GM12878 (cell line): ENCODE measurements at regions not wholly inside any gene's neighbourhood (a gene's known extent, or its start where the extent isn't known, plus 50 kb on each side); places are given as distances from the start of the nearest gene placed in this dataset.

Source experiments
- ATAC-seq: fragments of 200-7000 bp; cut with Tn5 transposase; 3 replicates; pipeline ENCODE4 v1.9.1; 2020; ENCODE audit warnings: mild to moderate bottlenecking, moderate library complexity
- BruUV-seq: library from RNA; stranded (reverse); fragments of 400-500 nt; replicated peaks from 2 replicates; lab custom pipeline; 2021; lab: Mats Ljungman, UMichigan
- CTCF ChIA-PET: fragments of 300-600 bp; sonication (Branson Sonifier 250); formaldehyde crosslinking; extraction: SDS; loops from one replicate; lab custom pipeline; 2021; ENCODE audit warnings: inconsistent platforms; lab: Yijun Ruan, JAX
- POLR2A ChIA-PET: fragments of 350-600 bp; formaldehyde crosslinking; extraction: SDS; loops from one replicate; lab custom pipeline; 2021; ENCODE audit warnings: inconsistent platforms; lab: Charles Lee
- RAD21 ChIA-PET: fragments of 300-600 bp; sonication (Branson Sonifier 250); formaldehyde crosslinking; loops from one replicate; lab custom pipeline; 2023; ENCODE audit warnings: antibody characterized with exemption; ENCODE audit not compliant: unreplicated experiment; lab: Charles Lee
- SMC1A ChIA-PET: fragments of 300-600 bp; sonication (Branson Sonifier 250); formaldehyde crosslinking; loops from one replicate; lab custom pipeline; 2023; ENCODE audit not compliant: unreplicated experiment, uncharacterized antibody; lab: Charles Lee
- DNase-seq: peaks from one replicate; pipeline ENCODE4 v3.0.0-alpha.2; 2011; ENCODE audit warnings: low read depth, low spot score
- FAIRE-seq: peaks from 3 replicates; lab custom pipeline; 2011; peaks lifted over from hg19 to GRCh38; lab: Jason Lieb, UNC
- H2AFZ ChIP-seq: 2 replicates; pipeline ENCODE4 v1.6.0; 2011; ENCODE audit warnings: low read depth, low read length, control low read depth; ENCODE audit not compliant: control insufficient read depth
- H3K27ac ChIP-seq: 2 replicates; pipeline ENCODE4 v1.5.1; 2011; ENCODE audit warnings: control low read depth; ENCODE audit not compliant: control insufficient read depth, insufficient read depth
- H3K27me3 ChIP-seq, 2 experiments: replicated peaks in 1 of 2; 2 replicates each; pipeline versions ENCODE4 v1.6.0 to v1.6.1; 2011; ENCODE audit warnings: low read length in 1 of 2; ENCODE audit not compliant: control insufficient read depth in 2 of 2, insufficient read depth in 2 of 2
- H3K36me3 ChIP-seq, 2 experiments: 2 replicates each; pipeline ENCODE4 v1.5.1; 2011; ENCODE audit warnings: low read length in 1 of 2; ENCODE audit not compliant: control insufficient read depth in 2 of 2, insufficient read depth in 2 of 2
- H3K4me1 ChIP-seq: 2 replicates; pipeline ENCODE4 v1.6.1; 2011; ENCODE audit warnings: mild to moderate bottlenecking, low read length, moderate library complexity, mixed read lengths; ENCODE audit not compliant: control insufficient read depth, insufficient read depth
- H3K4me2 ChIP-seq: 2 replicates; pipeline ENCODE4 v1.6.0; 2011; ENCODE audit warnings: control low read depth; ENCODE audit not compliant: control insufficient read depth, insufficient read depth
- H3K4me3 ChIP-seq: fragments of 200-600 bp; sonication (generic); 2 replicates; pipeline ENCODE4 v1.5.1; 2016
- H3K79me2 ChIP-seq: 2 replicates; pipeline ENCODE4 v1.6.0; 2011; ENCODE audit warnings: low read length; ENCODE audit not compliant: control insufficient read depth, insufficient read depth
- H3K9ac ChIP-seq: 2 replicates; pipeline ENCODE4 v1.8.0; 2011; ENCODE audit warnings: low read length, control low read depth, mixed read lengths; ENCODE audit not compliant: control insufficient read depth, insufficient read depth
- H3K9me3 ChIP-seq: replicated peaks from 3 replicates; pipeline ENCODE4 v1.5.1; 2011; ENCODE audit warnings: mild to moderate bottlenecking, low read length; ENCODE audit not compliant: control insufficient read depth, insufficient read depth
- H4K20me1 ChIP-seq: 2 replicates; pipeline ENCODE4 v1.6.0; 2011; ENCODE audit not compliant: control insufficient read depth, insufficient read depth
- CTCF ChIP-seq, 3 experiments: IDR thresholded peaks in 2 of 3; conservative IDR thresholded peaks in 1 of 3; 2 replicates each; pipeline ENCODE4 v1.5.1; 2011; ENCODE audit warnings: low read depth in 3 of 3, low read length in 3 of 3, mild to moderate bottlenecking in 3 of 3, control low read depth in 2 of 3, moderate library complexity in 2 of 3, inconsistent platforms in 1 of 3, mixed read lengths in 1 of 3; ENCODE audit not compliant: control insufficient read depth in 2 of 3, insufficient read depth in 1 of 3; ENCODE audit errors: extremely low read depth in 1 of 3
- E2F4 ChIP-seq: IDR thresholded peaks from 2 replicates; pipeline ENCODE4 v1.6.1; 2012; ENCODE audit warnings: low read depth, low read length, improper control_type of control experiment
- PKNOX1 ChIP-seq: fragments of 450-650 bp; IDR thresholded peaks from 2 replicates; pipeline ENCODE4 v1.6.1; 2016; ENCODE audit warnings: mild to moderate bottlenecking
- SKIL ChIP-seq: fragments of 450-650 bp; IDR thresholded peaks from 2 replicates; pipeline ENCODE4 v1.6.1; 2017; ENCODE audit warnings: mild to moderate bottlenecking, low read depth, inconsistent platforms; ENCODE audit not compliant: poor library complexity, severe bottlenecking
- USF1 ChIP-seq: IDR thresholded peaks from 2 replicates; pipeline ENCODE4 v1.6.1; 2011; ENCODE audit warnings: borderline replicate concordance, low read depth, mild to moderate bottlenecking, moderate library complexity, mixed read lengths, low read length; ENCODE audit not compliant: insufficient read depth; ENCODE audit errors: extremely low read length
- WGBS: methylation state at CpG from one replicate; pipeline ENCODE4 v1.1.6; 2016; ENCODE audit warnings: low lambda C conversion rate; ENCODE audit not compliant: insufficient replicate concordance, insufficient coverage; ENCODE audit errors: missing lambda C conversion rate; 5-methylcytosine and 5-hydroxymethylcytosine counted together
- in situ Hi-C: fragments of 300-500 bp; cut with MboI; formaldehyde crosslinking; loops from 9 replicates; pipeline ENCODE4 v1.14.3; 2018; ENCODE audit warnings: mixed read lengths
- intact Hi-C: fragments of 100-400 bp; cut with micrococcal nuclease; formaldehyde crosslinking; loops from one replicate; pipeline ENCODE4 v1.14.2; 2022; ENCODE audit not compliant: unreplicated experiment

- Histone ChIP-seq H2AFZ (no peak overlapping the region), H3K9me3 (no peaks in the 10 kb centered on the region), H3K79me2 (no peaks in the 10 kb centered on the region), H3K4me2 (no peak overlapping the region), H4K20me1 (no peaks in the 10 kb centered on the region), H3K27me3 (no peaks in the 10 kb centered on the region), H3K36me3 (no peaks in the 10 kb centered on the region), H3K27ac (no peak overlapping the region), H3K4me1 (no peaks in the 10 kb centered on the region), H3K4me3 (no peak overlapping the region), H3K9ac (no peak overlapping the region)
- WGBS = 0% methylated on average over 1 of the region's 1 CpG
- RAD21 ChIA-PET = no interaction called here
- DNase-seq = no peak
- POLR2A ChIA-PET = no interaction called here
- no peak for FAIRE-seq
- intact Hi-C loops (no loop called here), in situ Hi-C loops (no loop called here)
- SMC1A ChIA-PET = interaction anchor here (1.1 kb wide), 1 partner anchor 42 kb away, joined by 3 read pairs; no protein-coding TSS in a partner anchor
- TF ChIP-seq CTCF (IDR thresholded peaks at IDR 0.05 in 2 of 3, conservative IDR thresholded peaks at IDR 0.05 in 1 of 3; ENCODE audit: control insufficient read depth in 2 of 3, extremely low read depth in 1 of 3, insufficient read depth in 1 of 3, low read depth in 3 of 3, low read length in 3 of 3) (no peak), PKNOX1 (peak; percentile 72), SKIL (no peak), USF1 (no peak), E2F4 (no peak)
- BruUV-seq = no TSS peak
- peak; percentile 79 for ATAC-seq
- CTCF ChIA-PET = interaction anchor here (0.9 kb wide), 1 partner anchor 10 kb away, joined by 4 read pairs; no protein-coding TSS in a partner anchor
These were observed 200.7 kb upstream of the CDH12 start for GRCh38 chr5:23053846-23054245.
